B cell (primary cell): ENCODE measurements at regions not wholly inside any gene's neighbourhood (a gene's known extent, or its start where the extent isn't known, plus 50 kb on each side); places are given as distances from the start of the nearest gene placed in this dataset.

Source experiments
- ATAC-seq: fragments of 200-7000 bp; cut with Tn5 transposase; one replicate; pipeline ENCODE4 v1.10.0; 2021; ENCODE audit warnings: low read depth, mild to moderate bottlenecking, moderate number of reproducible peaks, moderate library complexity
- CTCF ChIA-PET: fragments of 350-600 bp; sonication (Branson Sonifier 250); formaldehyde crosslinking; loops from one replicate; lab custom pipeline; 2021; ENCODE audit warnings: antibody characterized with exemption, inconsistent platforms; lab: Charles Lee
- POLR2A ChIA-PET: fragments of 350-600 bp; sonication (Branson Sonifier 250); formaldehyde crosslinking; loops from one replicate; lab custom pipeline; 2021; ENCODE audit warnings: antibody characterized with exemption; lab: Charles Lee
- DNase-seq: peaks from one replicate; pipeline ENCODE4 v3.0.0; 2013
- H2AFZ ChIP-seq: 2 replicates; pipeline ENCODE4 v1.6.1; 2012; ENCODE audit warnings: mild to moderate bottlenecking, low read depth, low read length; ENCODE audit not compliant: insufficient read depth, poor library complexity, severe bottlenecking
- H3K27ac ChIP-seq, 2 donors: 1 replicate in 1 of 2; 2 replicates in 1 of 2; pipeline ENCODE4 v1.5.1; 2012 to 2013; ENCODE audit warnings: low read length in 2 of 2, mild to moderate bottlenecking in 2 of 2, moderate library complexity in 1 of 2
- H3K27me3 ChIP-seq, 4 experiments: fragments of 200-600 bp in 1 of 4; sonication (generic) in 1 of 4; replicated peaks in 1 of 4; 1 replicate in 2 of 4; 2 replicates in 2 of 4; pipeline versions ENCODE4 v1.6.1 to v1.7.0; 2013 to 2016; ENCODE audit warnings: low read length in 3 of 4, mild to moderate bottlenecking in 2 of 4, mixed read lengths in 1 of 4, moderate library complexity in 1 of 4; ENCODE audit not compliant: insufficient read depth in 4 of 4, control insufficient read depth in 3 of 4; ENCODE audit errors: control extremely low read depth in 1 of 4
- H3K36me3 ChIP-seq, 2 experiments: replicated peaks in 1 of 2; 1 replicate in 1 of 2; 2 replicates in 1 of 2; pipeline versions ENCODE4 v1.6.1 to v1.7.1; 2013; ENCODE audit warnings: low read length in 1 of 2; ENCODE audit not compliant: insufficient read depth in 2 of 2, control insufficient read depth in 1 of 2; ENCODE audit errors: control extremely low read depth in 1 of 2, extremely low read depth in 1 of 2
- H3K4me1 ChIP-seq, 2 donors: fragments of 200-600 bp in 1 of 2; sonication (generic) in 1 of 2; 1 replicate in 1 of 2; 2 replicates in 1 of 2; pipeline versions ENCODE4 v1.5.1 to v1.6.1; 2013 to 2017; ENCODE audit warnings: low read length in 2 of 2; ENCODE audit not compliant: control insufficient read depth in 2 of 2, insufficient read depth in 2 of 2
- H3K4me2 ChIP-seq: replicated peaks from 2 replicates; pipeline ENCODE3; 2012; ENCODE audit warnings: mild to moderate bottlenecking, low read depth, low read length; ENCODE audit not compliant: poor library complexity, severe bottlenecking
- H3K4me3 ChIP-seq, 5 experiments: fragments of 200-600 bp in 1 of 5; sonication (generic) in 1 of 5; 1 replicate in 3 of 5; 2 replicates in 2 of 5; pipeline versions ENCODE4 v1.5.1 to v1.7.0; 2011 to 2016; ENCODE audit warnings: low read length in 4 of 5, mild to moderate bottlenecking in 4 of 5, low read depth in 2 of 5, control low read depth in 1 of 5, moderate library complexity in 1 of 5; ENCODE audit not compliant: insufficient read depth in 1 of 5; ENCODE audit errors: control extremely low read depth in 1 of 5, extremely low read depth in 1 of 5
- H3K79me2 ChIP-seq: fragments of 200-600 bp; sonication (generic); one replicate; pipeline ENCODE4 v1.6.0; 2016; ENCODE audit warnings: low read length; ENCODE audit not compliant: control insufficient read depth, insufficient read depth
- H3K9ac ChIP-seq: fragments of 200-600 bp; sonication (generic); 2 replicates; pipeline ENCODE4 v1.6.1; 2017; ENCODE audit warnings: mild to moderate bottlenecking, low read length, moderate library complexity
- H3K9me3 ChIP-seq, 3 donors: one replicate each; pipeline versions ENCODE4 v1.6.1 to v1.7.1; 2013; ENCODE audit warnings: low read length in 2 of 3; ENCODE audit not compliant: control insufficient read depth in 2 of 3, insufficient read depth in 1 of 3; ENCODE audit errors: control extremely low read depth in 1 of 3
- H4K20me1 ChIP-seq: 2 replicates; pipeline ENCODE4 v1.6.0; 2012; ENCODE audit warnings: mild to moderate bottlenecking, low read length; ENCODE audit not compliant: insufficient read depth, control insufficient read depth, poor library complexity, severe bottlenecking
- H3K27ac Mint-ChIP-seq: one replicate; pipeline ENCODE4 v1.8.0; 2021; ENCODE audit warnings: mixed read lengths
- H3K27me3 Mint-ChIP-seq: one replicate; pipeline ENCODE4 v1.8.0; 2021; ENCODE audit warnings: mixed read lengths
- H3K4me1 Mint-ChIP-seq: one replicate; pipeline ENCODE4 v1.8.0; 2021; ENCODE audit warnings: mixed read lengths
- H3K4me3 Mint-ChIP-seq: one replicate; pipeline ENCODE4 v1.8.0; 2021; ENCODE audit warnings: mixed read lengths
- H3K9me3 Mint-ChIP-seq: one replicate; pipeline ENCODE4 v1.8.0; 2022; ENCODE audit warnings: mixed read lengths; ENCODE audit not compliant: insufficient read depth
- CTCF ChIP-seq: fragments of 200-600 bp; IDR thresholded peaks from one replicate; pipeline ENCODE4 v1.8.0; 2022; ENCODE audit warnings: antibody characterized with exemption, mild to moderate bottlenecking
- EZH2 ChIP-seq: IDR thresholded peaks from 2 replicates; pipeline ENCODE4 v1.6.1; 2012; ENCODE audit warnings: borderline replicate concordance, low read depth, mild to moderate bottlenecking, moderate library complexity, low read length; ENCODE audit not compliant: insufficient read depth, poor library complexity, severe bottlenecking
- WGBS: methylation state at CpG from one replicate; pipeline ENCODE4 v1.1.5; 2013; ENCODE audit warnings: missing lambda C conversion rate; ENCODE audit not compliant: insufficient coverage; 5-methylcytosine and 5-hydroxymethylcytosine counted together
- intact Hi-C: fragments of 100-400 bp; cut with micrococcal nuclease; formaldehyde crosslinking; loops from one replicate; pipeline ENCODE4 v1.10.0; 2022

- Histone ChIP-seq H4K20me1 (no peaks in the 10 kb centered on the region), H3K36me3 (no peaks in the 10 kb centered on the region), H3K79me2 (no peaks in the 10 kb centered on the region), H2AFZ (no peak overlapping the region), H3K27ac (no peak overlapping the region), H3K4me1 (no peaks in the 10 kb centered on the region), H3K4me2 (no peak overlapping the region), H3K4me3 (no peak overlapping the region), H3K9me3 (no peaks in the 10 kb centered on the region), H3K27me3 (no peaks in the 10 kb centered on the region), H3K9ac (no peak overlapping the region)
- TF ChIP-seq CTCF (no peak), EZH2 (no peak)
- WGBS, result 58% methylated on average over 2 of the region's 2 CpGs
- H3K27ac Mint-ChIP-seq, result no peak overlapping the region
- H3K4me1 Mint-ChIP-seq, result no peaks in the 10 kb centered on the region
- peaks cover 4% of the 10 kb centered on the region for H3K27me3 Mint-ChIP-seq
- no peaks in the 10 kb centered on the region for H3K9me3 Mint-ChIP-seq
- CTCF ChIA-PET, result interaction anchor here (1.1 kb wide), 1 partner anchor 9 kb away, joined by 3 read pairs; no protein-coding TSS in a partner anchor
- ATAC-seq (no peak), DNase-seq (no peak)
- POLR2A ChIA-PET, result no interaction called here
- H3K4me3 Mint-ChIP-seq, result no peak overlapping the region
- intact Hi-C loops, result no loop called here
These were observed 54.1 kb upstream of the PDLIM5 start for GRCh38 chr4:94397635-94398034.

- ATAC-seq (no peak), DNase-seq (no peak)
- Histone ChIP-seq H3K9ac (no peak overlapping the region), H3K36me3 (no peaks in the 10 kb centered on the region), H4K20me1 (no peaks in the 10 kb centered on the region), H3K79me2 (no peaks in the 10 kb centered on the region), H3K9me3 (no peaks in the 10 kb centered on the region), H3K27me3 (no peaks in the 10 kb centered on the region), H3K4me3 (no peak overlapping the region), H3K4me2 (no peak overlapping the region), H3K4me1 (no peaks in the 10 kb centered on the region), H3K27ac (no peak overlapping the region), H2AFZ (no peak overlapping the region)
- H3K27me3 Mint-ChIP-seq, result peaks cover 7% of the 10 kb centered on the region
- H3K9me3 Mint-ChIP-seq, result no peaks in the 10 kb centered on the region
- CTCF ChIA-PET, result no interaction called here
- POLR2A ChIA-PET, result no interaction called here
- TF ChIP-seq EZH2, result no peak
- TF ChIP-seq CTCF, result no peak
- H3K27ac Mint-ChIP-seq, result no peak overlapping the region
- H3K4me3 Mint-ChIP-seq, result no peak overlapping the region
- intact Hi-C loops, result no loop called here
- WGBS, result 80% methylated on average over 1 of the region's 2 CpGs
- no peaks in the 10 kb centered on the region for H3K4me1 Mint-ChIP-seq
These were observed 52.5 kb upstream of the PDLIM5 start for GRCh38 chr4:94399277-94399676.
